Lung (tissue), 11 donors: ENCODE measurements at regions not wholly inside any gene's neighbourhood (a gene's known extent, or its start where the extent isn't known, plus 50 kb on each side); places are given as distances from the start of the nearest gene placed in this dataset.
"Not testable (repeated sequence)": the region's sequence is repeated elsewhere in the genome, so short reads cannot be mapped to it uniquely, and the experiment has no call there.

Experiments used
- ATAC-seq: fragments of 200-7000 bp; cut with Tn5 transposase; one replicate; pipeline ENCODE4 v1.9.1; 2020; ENCODE audit warnings: moderate number of reproducible peaks; ENCODE audit not compliant: insufficient read depth, low FRiP score
- DNase-seq, 3 donors: peaks; one replicate each; pipeline ENCODE4 v3.0.0-alpha.2; 2013 to 2017
- H3K27ac ChIP-seq, 2 donors: one replicate each; pipeline ENCODE4 v1.5.1; 2013; ENCODE audit warnings: mild to moderate bottlenecking in 2 of 2, moderate library complexity in 2 of 2, control low read depth in 1 of 2, inconsistent platforms in 1 of 2, low read depth in 1 of 2, low read length in 1 of 2
- H3K27me3 ChIP-seq, 3 donors: one replicate each; pipeline ENCODE4 v1.5.1; 2013; ENCODE audit warnings: low read length in 2 of 3; ENCODE audit not compliant: control insufficient read depth in 3 of 3, insufficient read depth in 3 of 3
- H3K36me3 ChIP-seq, 4 donors: one replicate each; pipeline ENCODE4 v1.5.1; 2013; ENCODE audit warnings: low read length in 4 of 4, mild to moderate bottlenecking in 1 of 4, moderate library complexity in 1 of 4; ENCODE audit not compliant: control insufficient read depth in 4 of 4, insufficient read depth in 4 of 4
- H3K4me1 ChIP-seq, 5 donors: one replicate each; pipeline ENCODE4 v1.5.1; 2013; ENCODE audit warnings: low read length in 5 of 5, mild to moderate bottlenecking in 2 of 5, moderate library complexity in 1 of 5; ENCODE audit not compliant: control insufficient read depth in 5 of 5, insufficient read depth in 5 of 5
- H3K4me3 ChIP-seq: one replicate; pipeline ENCODE4 v1.5.1; 2013; ENCODE audit warnings: mild to moderate bottlenecking, control low read depth, moderate library complexity
- H3K9ac ChIP-seq, 2 donors: one replicate each; pipeline ENCODE4 v1.5.1; 2013; ENCODE audit warnings: low read length in 2 of 2, control low read depth in 1 of 2; ENCODE audit not compliant: insufficient read depth in 1 of 2
- H3K9me3 ChIP-seq, 4 donors: one replicate each; pipeline ENCODE4 v1.5.1; 2013; ENCODE audit warnings: low read length in 3 of 4, mild to moderate bottlenecking in 1 of 4, moderate library complexity in 1 of 4; ENCODE audit not compliant: control insufficient read depth in 4 of 4, insufficient read depth in 3 of 4
- CTCF ChIP-seq: IDR thresholded peaks from 2 replicates; pipeline ENCODE4 v1.5.1; 2012; ENCODE audit warnings: mild to moderate bottlenecking; ENCODE audit errors: control extremely low read depth, extremely low read depth
- WGBS, 2 donors: extraction: QIAGEN DNeasy Blood & Tissue Kit; methylation state at CpG; one replicate each; pipeline ENCODE4 v1.1.7; 2013; 5-methylcytosine and 5-hydroxymethylcytosine counted together
- donor health status: control.
- donor health status: control.
- donor health status: Bipolar disorder and iron deficiency.
- donor health status: healthy.
- donor health status: DM: yes; HTN: yes; CAD: no.

DNA sequence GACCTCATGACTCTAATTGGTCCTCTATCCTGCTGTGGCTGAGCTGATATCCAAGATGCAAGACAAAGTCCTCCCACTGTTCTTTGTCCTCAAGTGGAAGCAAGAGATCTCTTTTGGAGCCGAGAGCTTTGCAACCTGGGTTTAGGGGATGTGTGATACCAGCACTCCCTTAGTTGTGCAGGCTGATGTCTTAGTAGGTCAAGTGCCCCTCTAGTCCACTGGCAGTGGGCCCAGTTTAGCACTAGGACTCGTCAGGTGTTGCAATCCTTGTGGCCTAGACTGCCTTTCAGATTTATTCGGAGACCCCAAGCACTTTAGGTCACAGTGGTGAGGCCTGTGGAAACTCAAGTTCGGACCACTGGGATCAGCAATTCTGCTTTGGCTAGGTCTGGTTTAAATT, 64.0 kb downstream of the GPRASP3 start:
- ATAC-seq = no peak
- DNase-seq = no peak
- no peak overlapping the region for H3K4me3 ChIP-seq
- H3K4me1 ChIP-seq = peaks cover 0 to 2% (median 0%) of the 10 kb centered on the region in 5 donors
- no peaks in the 10 kb centered on the region for H3K36me3 ChIP-seq
- H3K9ac ChIP-seq = no peak overlapping the region
- no peak overlapping the region for H3K27ac ChIP-seq
- TF ChIP-seq CTCF = no peak
- peaks cover 0 to 2% (median 0%) of the 10 kb centered on the region in 3 donors for H3K27me3 ChIP-seq
- H3K9me3 ChIP-seq = peaks cover 0 to 2% (median 0%) of the 10 kb centered on the region in 4 donors
- 56 to 62% methylated on average over 4 of the region's 4 CpGs for WGBS, 2 donors

- Histone ChIP-seq H3K27ac (no peak overlapping the region), H3K36me3 (peaks cover 0 to 2% (median 0%) of the 10 kb centered on the region in 4 donors), H3K4me1 (peaks cover 0 to 2% (median 0%) of the 10 kb centered on the region in 5 donors), H3K4me3 (no peak overlapping the region), H3K9ac (no peak overlapping the region), H3K27me3 (peaks cover 0 to 2% (median 0%) of the 10 kb centered on the region in 3 donors), H3K9me3 (peaks cover 0 to 2% (median 0%) of the 10 kb centered on the region in 4 donors)
- DNase-seq (no peak), ATAC-seq (no peak)
- 36 to 86% methylated on average over 1 of the region's 1 CpG for WGBS, 2 donors
- TF ChIP-seq CTCF = no peak
Measured at GRCh38 chrX:102787283-102787682, 66.7 kb downstream of the GPRASP3 start.

DNA sequence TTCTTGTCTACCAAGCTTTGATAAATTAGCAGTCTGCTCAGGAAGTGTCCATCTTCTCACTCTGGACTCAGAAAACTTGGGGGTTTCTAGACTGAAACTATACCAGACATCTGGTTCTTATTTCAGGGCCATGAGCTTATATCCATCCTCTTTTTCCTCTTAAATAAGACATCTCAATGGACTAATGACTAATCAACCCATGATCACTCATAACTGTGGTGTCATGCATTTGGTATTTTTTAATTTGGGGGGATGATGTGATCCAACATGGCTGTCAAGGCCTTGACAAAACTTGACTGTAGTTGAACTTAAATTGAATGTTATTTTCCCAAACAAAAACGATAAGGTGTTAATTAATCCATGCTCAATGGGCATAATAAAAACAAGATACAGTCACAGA, 87.8 kb downstream of the GPRASP3 start:
- no peak for TF ChIP-seq CTCF
- H3K4me1 ChIP-seq = no peaks in the 10 kb centered on the region
- ATAC-seq (no peak), DNase-seq (no peak)
- H3K27me3 ChIP-seq = no peaks in the 10 kb centered on the region
- 50 to 100% methylated on average over 1 of the region's 1 CpG for WGBS, 2 donors
- no peaks in the 10 kb centered on the region for H3K9me3 ChIP-seq
- H3K4me3 ChIP-seq = no peak overlapping the region
- H3K27ac ChIP-seq = no peak overlapping the region
- H3K36me3 ChIP-seq = no peaks in the 10 kb centered on the region
- no peak overlapping the region for H3K9ac ChIP-seq

DNA sequence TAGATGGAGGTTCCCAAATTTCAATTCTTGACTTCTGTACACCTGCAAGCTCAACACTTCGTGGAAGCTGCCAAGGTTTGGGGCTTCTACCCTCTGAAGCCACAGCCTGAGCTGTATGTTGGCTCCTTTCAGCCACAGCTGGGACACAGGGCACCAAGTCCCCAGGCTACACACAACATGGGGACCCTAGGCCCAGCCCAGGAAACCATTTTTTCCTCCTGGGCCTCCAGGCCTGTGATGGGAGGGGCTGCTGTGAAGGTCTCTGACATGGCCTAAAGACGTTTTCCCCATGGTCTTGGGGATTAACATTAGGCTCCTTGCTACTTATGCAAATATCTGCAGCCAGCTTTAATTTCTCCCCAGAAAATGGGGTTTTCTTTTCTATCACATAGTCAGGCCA, 97.7 kb downstream of the GPRASP3 start:
- not testable (repeated sequence) for H3K27ac ChIP-seq, H3K9me3 ChIP-seq, H3K4me1 ChIP-seq, DNase-seq, H3K4me3 ChIP-seq, H3K9ac ChIP-seq, ATAC-seq, H3K27me3 ChIP-seq, H3K36me3 ChIP-seq
- WGBS, 2 donors = 44 to 95% methylated on average over 2 of the region's 2 CpGs
